PC-3 (cell line): ENCODE measurements at regions not wholly inside any gene's neighbourhood (a gene's known extent, or its start where the extent isn't known, plus 50 kb on each side); places are given as distances from the start of the nearest gene placed in this dataset.

Experiments
- EZH2 ChIP-seq: fragments of 300-600 bp; sonication (generic); IDR thresholded peaks from one replicate; pipeline ENCODE4 v1.6.1; 2017; ENCODE audit warnings: antibody characterized with exemption, mild to moderate bottlenecking, low read length; ENCODE audit not compliant: unreplicated experiment
- TF ChIP-seq, protein P1 (sequence below): fragments of 300-600 bp; sonication (generic); conservative IDR thresholded peaks from 2 replicates; pipeline ENCODE4 v1.5.1; 2017; ENCODE audit warnings: antibody characterized with exemption, low read depth, mild to moderate bottlenecking, low read length

DNA sequence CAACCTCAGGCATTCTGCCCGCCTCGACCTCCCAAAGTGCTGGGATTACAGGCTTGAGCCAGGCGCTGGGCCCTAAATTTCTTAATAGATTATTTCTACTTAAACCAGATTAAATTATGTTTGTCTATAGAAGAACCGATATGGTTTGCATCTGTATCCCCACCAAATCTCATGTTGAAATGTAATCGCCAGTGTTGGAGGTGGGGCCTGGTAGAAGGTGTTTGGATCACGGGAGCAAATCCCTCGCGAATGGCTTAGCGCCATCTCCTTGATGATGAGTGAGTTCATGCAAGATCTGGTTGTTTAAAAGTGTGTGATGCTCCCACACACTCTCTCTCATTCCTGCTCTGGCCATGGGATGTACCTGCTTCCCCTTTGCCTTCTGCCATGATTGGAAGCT lies 109.3 kb upstream of the NANOS1 start:
- TF ChIP-seq, protein P1, sequence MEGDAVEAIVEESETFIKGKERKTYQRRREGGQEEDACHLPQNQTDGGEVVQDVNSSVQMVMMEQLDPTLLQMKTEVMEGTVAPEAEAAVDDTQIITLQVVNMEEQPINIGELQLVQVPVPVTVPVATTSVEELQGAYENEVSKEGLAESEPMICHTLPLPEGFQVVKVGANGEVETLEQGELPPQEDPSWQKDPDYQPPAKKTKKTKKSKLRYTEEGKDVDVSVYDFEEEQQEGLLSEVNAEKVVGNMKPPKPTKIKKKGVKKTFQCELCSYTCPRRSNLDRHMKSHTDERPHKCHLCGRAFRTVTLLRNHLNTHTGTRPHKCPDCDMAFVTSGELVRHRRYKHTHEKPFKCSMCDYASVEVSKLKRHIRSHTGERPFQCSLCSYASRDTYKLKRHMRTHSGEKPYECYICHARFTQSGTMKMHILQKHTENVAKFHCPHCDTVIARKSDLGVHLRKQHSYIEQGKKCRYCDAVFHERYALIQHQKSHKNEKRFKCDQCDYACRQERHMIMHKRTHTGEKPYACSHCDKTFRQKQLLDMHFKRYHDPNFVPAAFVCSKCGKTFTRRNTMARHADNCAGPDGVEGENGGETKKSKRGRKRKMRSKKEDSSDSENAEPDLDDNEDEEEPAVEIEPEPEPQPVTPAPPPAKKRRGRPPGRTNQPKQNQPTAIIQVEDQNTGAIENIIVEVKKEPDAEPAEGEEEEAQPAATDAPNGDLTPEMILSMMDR: no peak
- no peak for TF ChIP-seq EZH2
